Caco-2 (cell line): ENCODE measurements at regions not wholly inside any gene's neighbourhood (a gene's known extent, or its start where the extent isn't known, plus 50 kb on each side); places are given as distances from the start of the nearest gene placed in this dataset.

ENCODE experiments used
- BruUV-seq: library from RNA; stranded (reverse); fragments of 400-500 nt; replicated peaks from 2 replicates; lab custom pipeline; 2021; lab: Mats Ljungman, UMichigan
- CTCF ChIA-PET: fragments of 300-600 bp; sonication (Branson Sonifier 250); formaldehyde crosslinking; loops from one replicate; lab custom pipeline; 2022; ENCODE audit warnings: antibody characterized with exemption; lab: Charles Lee
- POLR2A ChIA-PET: fragments of 300-600 bp; sonication (Branson Sonifier 250); formaldehyde crosslinking; loops from one replicate; lab custom pipeline; 2022; ENCODE audit warnings: antibody characterized with exemption; lab: Charles Lee
- DNase-seq, 2 experiments: peaks; one replicate each; pipeline versions ENCODE4 v3.0.0 to v3.0.0-alpha.2; 2020 to 2022
- H3K27me3 ChIP-seq: replicated peaks from 2 replicates; pipeline ENCODE4 v1.6.0; 2011; ENCODE audit warnings: low read length; ENCODE audit not compliant: control insufficient read depth, insufficient read depth
- H3K36me3 ChIP-seq: 2 replicates; pipeline ENCODE4 v1.5.1; 2011; ENCODE audit warnings: low read length; ENCODE audit not compliant: control insufficient read depth, insufficient read depth
- H3K4me1 ChIP-seq: fragments of 250-450 bp; sonication (Bioruptor Pico); 2 replicates; pipeline ENCODE4 v1.5.1; 2020; ENCODE audit warnings: mild to moderate bottlenecking
- H3K4me3 ChIP-seq: 2 replicates; pipeline ENCODE4 v1.5.1; 2011; ENCODE audit warnings: low read depth, mild to moderate bottlenecking, control low read depth, low read length
- H3K9me3 ChIP-seq: fragments of 250-450 bp; sonication (Bioruptor Pico); 2 replicates; pipeline ENCODE4 v1.5.1; 2020; ENCODE audit warnings: mild to moderate bottlenecking, moderate library complexity
- H3K27ac Mint-ChIP-seq: one replicate; pipeline ENCODE4 v1.8.0; 2022; ENCODE audit warnings: mixed read lengths; ENCODE audit not compliant: unreplicated experiment
- H3K27me3 Mint-ChIP-seq: one replicate; pipeline ENCODE4 v1.8.0; 2022; ENCODE audit warnings: mixed read lengths; ENCODE audit not compliant: insufficient read depth, unreplicated experiment
- H3K36me3 Mint-ChIP-seq: one replicate; pipeline ENCODE4 v1.8.0; 2022; ENCODE audit warnings: mild to moderate bottlenecking, mixed read lengths; ENCODE audit not compliant: insufficient read depth, unreplicated experiment
- H3K4me1 Mint-ChIP-seq: one replicate; pipeline ENCODE4 v1.8.0; 2022; ENCODE audit warnings: low read depth, mixed read lengths; ENCODE audit not compliant: unreplicated experiment
- H3K4me3 Mint-ChIP-seq: one replicate; pipeline ENCODE4 v1.8.0; 2022; ENCODE audit warnings: mild to moderate bottlenecking, moderate library complexity, mixed read lengths; ENCODE audit not compliant: unreplicated experiment
- H3K9me3 Mint-ChIP-seq: one replicate; pipeline ENCODE4 v1.8.0; 2022; ENCODE audit warnings: mixed read lengths; ENCODE audit not compliant: unreplicated experiment
- CTCF ChIP-seq, 2 experiments: fragments of 200-600 bp in 1 of 2; IDR thresholded peaks; 1 replicate in 1 of 2; 2 replicates in 1 of 2; pipeline versions ENCODE4 v1.5.1 to v1.8.0; 2011 to 2022; ENCODE audit warnings: antibody characterized with exemption in 1 of 2, control low read depth in 1 of 2, inconsistent platforms in 1 of 2, low read depth in 1 of 2, low read length in 1 of 2, mild to moderate bottlenecking in 1 of 2, moderate library complexity in 1 of 2; ENCODE audit not compliant: insufficient read depth in 1 of 2, severe bottlenecking in 1 of 2, unreplicated experiment in 1 of 2
- intact Hi-C: fragments of 100-400 bp; cut with micrococcal nuclease; formaldehyde crosslinking; loops from one replicate; pipeline ENCODE4 v1.10.0; 2022; ENCODE audit not compliant: unreplicated experiment

DNA sequence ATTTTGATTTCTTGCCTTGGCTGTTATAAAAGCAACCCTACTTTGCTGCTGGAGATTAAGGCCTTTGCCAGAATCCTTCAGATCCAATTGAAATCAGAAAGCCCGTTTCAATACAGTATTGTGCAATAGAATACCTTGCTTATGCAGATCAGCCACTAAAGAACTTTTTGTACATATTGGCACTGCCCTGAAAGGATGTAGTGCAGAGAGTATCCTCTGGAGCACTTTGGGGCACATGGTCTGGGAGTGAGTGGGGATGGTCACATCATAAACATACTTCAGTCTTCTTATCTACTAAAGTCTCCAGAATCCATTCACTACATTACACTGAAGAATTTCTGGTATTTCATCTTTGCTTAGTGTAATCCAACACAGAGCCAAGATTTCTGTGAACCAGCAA lies 189.0 kb downstream of the CENPF start:
- Histone ChIP-seq H3K36me3 (no peaks in the 10 kb centered on the region), H3K4me3 (no peak overlapping the region), H3K9me3 (0 out of 2 replicates have a peak, but pooled peaks cover under 1% of the 10 kb centered on the region), H3K4me1 (peaks cover 22% of the 10 kb centered on the region), H3K27me3 (no peaks in the 10 kb centered on the region)
- intact Hi-C loops = loop anchor here (1.0 kb wide), 3 partner anchors 41 to 114 kb away; no protein-coding TSS in a partner anchor
- BruUV-seq = no TSS peak
- POLR2A ChIA-PET = no interaction called here
- TF ChIP-seq CTCF (IDR thresholded peaks at IDR 0.05; ENCODE audit: insufficient read depth in 1 of 2, low read depth in 1 of 2, low read length in 1 of 2, severe bottlenecking in 1 of 2, unreplicated experiment in 1 of 2) = no peak
- DNase-seq = peak; percentile 65 to 72
- peaks cover 42% of the 10 kb centered on the region for H3K9me3 Mint-ChIP-seq
- H3K27me3 Mint-ChIP-seq = no peaks in the 10 kb centered on the region
- H3K4me1 Mint-ChIP-seq = peaks cover 16% of the 10 kb centered on the region
- H3K27ac Mint-ChIP-seq = peak overlapping the region; percentile 51
- H3K4me3 Mint-ChIP-seq = no peak overlapping the region
- no peaks in the 10 kb centered on the region for H3K36me3 Mint-ChIP-seq
- CTCF ChIA-PET = no interaction called here

DNA sequence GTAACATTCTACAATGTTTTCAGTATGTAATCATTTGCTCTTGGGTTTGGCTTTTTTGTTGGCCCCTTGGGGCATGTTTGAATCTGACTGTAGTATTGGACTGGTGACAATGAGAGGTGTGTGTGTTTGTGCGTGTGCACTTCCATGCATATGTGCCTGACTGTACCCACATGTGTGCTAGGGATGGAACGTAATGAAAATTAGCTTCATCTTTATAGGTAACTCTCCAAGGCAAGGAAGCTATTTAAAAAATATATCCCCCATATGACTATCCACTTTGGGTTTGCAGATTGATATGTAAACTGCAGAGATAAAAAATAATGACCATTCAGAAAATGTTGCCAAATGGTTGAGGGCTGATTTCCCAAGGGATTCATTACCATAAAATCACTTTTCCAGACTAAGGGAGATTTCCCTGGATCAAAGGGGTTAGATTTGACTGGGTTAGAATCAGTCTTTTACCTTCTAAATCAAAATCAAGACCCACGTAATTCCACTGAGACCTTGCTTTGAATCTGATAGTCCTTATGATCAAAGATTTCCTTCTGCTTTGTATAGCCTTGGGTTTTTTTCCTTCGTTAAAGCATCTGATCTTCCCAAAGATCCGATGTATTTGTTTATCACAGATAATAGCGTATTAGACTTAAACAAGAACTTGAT lies 189.7 kb downstream of the CENPF start:
- Histone ChIP-seq H3K27me3 (no peaks in the 10 kb centered on the region), H3K4me3 (no peak overlapping the region), H3K36me3 (no peaks in the 10 kb centered on the region), H3K4me1 (peaks cover 22% of the 10 kb centered on the region), H3K9me3 (0 out of 2 replicates have a peak, but pooled peaks cover 3% of the 10 kb centered on the region)
- intact Hi-C loops = loop anchor here (1.0 kb wide), 3 partner anchors 41 to 114 kb away; no protein-coding TSS in a partner anchor
- no peaks in the 10 kb centered on the region for H3K27me3 Mint-ChIP-seq
- peak in 1 of 2 experiments; percentile 12 for DNase-seq
- peak overlapping the region; percentile 51 for H3K27ac Mint-ChIP-seq
- CTCF ChIA-PET = no interaction called here
- POLR2A ChIA-PET = no interaction called here
- peaks cover 16% of the 10 kb centered on the region for H3K4me1 Mint-ChIP-seq
- H3K4me3 Mint-ChIP-seq = no peak overlapping the region
- no peaks in the 10 kb centered on the region for H3K36me3 Mint-ChIP-seq
- no TSS peak for BruUV-seq
- no peak for TF ChIP-seq CTCF (IDR thresholded peaks at IDR 0.05; ENCODE audit: insufficient read depth in 1 of 2, low read depth in 1 of 2, low read length in 1 of 2, severe bottlenecking in 1 of 2, unreplicated experiment in 1 of 2)
- H3K9me3 Mint-ChIP-seq = peaks cover 40% of the 10 kb centered on the region

- H3K27me3 ChIP-seq = no peaks in the 10 kb centered on the region
- Mint-ChIP-seq H3K36me3 (no peaks in the 10 kb centered on the region), H3K27me3 (no peaks in the 10 kb centered on the region), H3K4me3 (no peak overlapping the region), H3K4me1 (peaks cover 16% of the 10 kb centered on the region), H3K9me3 (peaks cover 33% of the 10 kb centered on the region), H3K27ac (no peak overlapping the region)
- H3K9me3 ChIP-seq = 0 out of 2 replicates have a peak, but pooled peaks cover 3% of the 10 kb centered on the region
- no TSS peak for BruUV-seq
- no peak for TF ChIP-seq CTCF (IDR thresholded peaks at IDR 0.05; ENCODE audit: insufficient read depth in 1 of 2, low read depth in 1 of 2, low read length in 1 of 2, severe bottlenecking in 1 of 2, unreplicated experiment in 1 of 2)
- no peak overlapping the region for H3K4me3 ChIP-seq
- no peak for DNase-seq
- POLR2A ChIA-PET = no interaction called here
- CTCF ChIA-PET = no interaction called here
- peaks cover 22% of the 10 kb centered on the region for H3K4me1 ChIP-seq
- H3K36me3 ChIP-seq = no peaks in the 10 kb centered on the region
- intact Hi-C loops = no loop called here
Measured at GRCh38 chr1:214793708-214794107, 190.7 kb downstream of the CENPF start.
